NB4 (cell line): ENCODE measurements at regions not wholly inside any gene's neighbourhood (a gene's known extent, or its start where the extent isn't known, plus 50 kb on each side); places are given as distances from the start of the nearest gene placed in this dataset.

Source experiments
- MAX ChIP-seq: IDR thresholded peaks from 2 replicates; pipeline ENCODE4 v1.6.1; 2011; ENCODE audit warnings: low read depth, low read length
- POLR2A ChIP-seq: IDR thresholded peaks from 2 replicates; pipeline ENCODE4 v1.6.1; 2011; ENCODE audit warnings: mild to moderate bottlenecking; ENCODE audit not compliant: insufficient read length; ENCODE audit errors: extremely low read depth
- TF ChIP-seq, protein P1 (sequence below): IDR thresholded peaks from one replicate; pipeline ENCODE4 v1.5.1; 2012; ENCODE audit warnings: low read depth, low read length

DNA sequence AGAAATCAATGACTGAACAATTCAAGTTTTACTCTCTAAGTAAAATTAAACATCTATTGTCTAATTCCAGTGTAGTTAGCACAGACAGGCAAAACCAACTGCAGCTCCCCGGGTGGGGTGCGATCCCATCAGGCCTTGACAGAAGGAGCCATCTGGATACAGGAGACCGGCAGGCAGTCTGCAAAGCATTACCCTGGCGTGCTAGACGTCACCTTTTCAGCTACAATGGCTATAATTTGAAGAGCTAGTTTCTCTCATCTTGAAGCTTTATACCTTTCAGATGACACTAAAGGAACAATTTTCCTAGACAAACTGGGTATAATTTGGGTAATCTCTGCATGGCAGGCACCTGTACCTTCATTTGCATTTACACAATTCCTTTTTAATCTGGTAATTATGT, 761.5 kb upstream of the SOX11 start:
- TF ChIP-seq, protein P1, sequence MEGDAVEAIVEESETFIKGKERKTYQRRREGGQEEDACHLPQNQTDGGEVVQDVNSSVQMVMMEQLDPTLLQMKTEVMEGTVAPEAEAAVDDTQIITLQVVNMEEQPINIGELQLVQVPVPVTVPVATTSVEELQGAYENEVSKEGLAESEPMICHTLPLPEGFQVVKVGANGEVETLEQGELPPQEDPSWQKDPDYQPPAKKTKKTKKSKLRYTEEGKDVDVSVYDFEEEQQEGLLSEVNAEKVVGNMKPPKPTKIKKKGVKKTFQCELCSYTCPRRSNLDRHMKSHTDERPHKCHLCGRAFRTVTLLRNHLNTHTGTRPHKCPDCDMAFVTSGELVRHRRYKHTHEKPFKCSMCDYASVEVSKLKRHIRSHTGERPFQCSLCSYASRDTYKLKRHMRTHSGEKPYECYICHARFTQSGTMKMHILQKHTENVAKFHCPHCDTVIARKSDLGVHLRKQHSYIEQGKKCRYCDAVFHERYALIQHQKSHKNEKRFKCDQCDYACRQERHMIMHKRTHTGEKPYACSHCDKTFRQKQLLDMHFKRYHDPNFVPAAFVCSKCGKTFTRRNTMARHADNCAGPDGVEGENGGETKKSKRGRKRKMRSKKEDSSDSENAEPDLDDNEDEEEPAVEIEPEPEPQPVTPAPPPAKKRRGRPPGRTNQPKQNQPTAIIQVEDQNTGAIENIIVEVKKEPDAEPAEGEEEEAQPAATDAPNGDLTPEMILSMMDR: no peak
- TF ChIP-seq POLR2A: no peak
- TF ChIP-seq MAX: no peak
